Right lobe of liver (tissue), 6 donors: ENCODE measurements at regions not wholly inside any gene's neighbourhood (a gene's known extent, or its start where the extent isn't known, plus 50 kb on each side); places are given as distances from the start of the nearest gene placed in this dataset.

Experiments
- ATAC-seq, 4 donors: fragments of 200-7000 bp; cut with Tn5 transposase; one replicate each; pipeline ENCODE4 v1.9.1; 2020; ENCODE audit warnings: mild to moderate bottlenecking in 4 of 4, moderate library complexity in 4 of 4
- DNase-seq, 3 donors: peaks; one replicate each; pipeline ENCODE4 v3.0.0-alpha.2; 2020
- H3K27ac ChIP-seq, 3 donors: fragments of 200-600 bp; one replicate each; pipeline ENCODE4 v1.8.0; 2022
- H3K27me3 ChIP-seq, 2 donors: fragments of 200-600 bp; one replicate each; pipeline ENCODE4 v1.8.0; 2022
- H3K36me3 ChIP-seq, 4 donors: fragments of 200-600 bp; sonication (generic) in 1 of 4; one replicate each; pipeline versions ENCODE4 v1.5.1 to v1.8.0; 2017 to 2022; ENCODE audit warnings: control low read depth in 1 of 4
- H3K4me1 ChIP-seq, 4 donors: fragments of 200-600 bp; sonication (generic) in 1 of 4; one replicate each; pipeline versions ENCODE4 v1.5.1 to v1.8.0; 2017 to 2022; ENCODE audit warnings: control low read depth in 1 of 4
- H3K4me3 ChIP-seq, 3 donors: fragments of 200-600 bp; one replicate each; pipeline ENCODE4 v1.8.0; 2022
- H3K9me3 ChIP-seq, 4 donors: fragments of 200-600 bp; sonication (generic) in 1 of 4; one replicate each; pipeline versions ENCODE4 v1.5.1 to v1.8.0; 2017 to 2022; ENCODE audit warnings: control low read depth in 1 of 4
- CTCF ChIP-seq, 4 donors: fragments of 200-600 bp in 3 of 4; fragments of 450-650 bp in 1 of 4; IDR thresholded peaks; one replicate each; pipeline versions ENCODE4 v1.5.1 to v1.8.0; 2016 to 2022; ENCODE audit warnings: antibody characterized with exemption in 4 of 4, mild to moderate bottlenecking in 2 of 4
- POLR2A ChIP-seq: fragments of 450-650 bp; IDR thresholded peaks from one replicate; pipeline ENCODE4 v1.6.1; 2017; ENCODE audit warnings: antibody characterized with exemption, mild to moderate bottlenecking
- WGBS: methylation state at CpG from one replicate; pipeline ENCODE4 v1.1.6; 2018; ENCODE audit warnings: low coverage, low lambda C conversion rate; ENCODE audit not compliant: insufficient coverage; ENCODE audit errors: missing lambda C conversion rate; 5-methylcytosine and 5-hydroxymethylcytosine counted together
- intact Hi-C, 2 donors: fragments of 100-400 bp; cut with DNase I; formaldehyde crosslinking; loops; one replicate each; pipeline versions ENCODE4 v1.11.2 to v1.14.1; 2022
- donor health status: DM: no; HTN: yes; CAD: no.
- donor health status: DM: no; HTN: no; CAD: no.
- donor health status: DM: no; HTN: no; CAD: no.
- donor health status: DM: no; HTN: yes; CAD: no.
- donor health status: DM: no; HTN: yes; CAD: no.

GRCh38 chr7:53087274-53087673 lies 51.8 kb downstream of the POM121L12 start:
- Histone ChIP-seq H3K9me3 (no peaks in the 10 kb centered on the region), H3K4me3 (no peak overlapping the region), H3K27me3 (no peaks in the 10 kb centered on the region), H3K27ac (no peak overlapping the region), H3K36me3 (no peaks in the 10 kb centered on the region), H3K4me1 (no peaks in the 10 kb centered on the region)
- 100% methylated on average over 5 of the region's 17 CpGs for WGBS
- ATAC-seq (no peak), DNase-seq (no peak)
- intact Hi-C loops = no loop called here
- TF ChIP-seq POLR2A (no peak), CTCF (IDR thresholded peaks at IDR 0.05) (no peak)

- DNase-seq (no peak), ATAC-seq (no peak)
- TF ChIP-seq CTCF (IDR thresholded peaks at IDR 0.05) = no peak
- no peak for TF ChIP-seq POLR2A
- Histone ChIP-seq H3K9me3 (no peaks in the 10 kb centered on the region), H3K4me3 (no peak overlapping the region), H3K36me3 (no peaks in the 10 kb centered on the region), H3K4me1 (no peaks in the 10 kb centered on the region), H3K27ac (no peak overlapping the region), H3K27me3 (no peaks in the 10 kb centered on the region)
- intact Hi-C loops = no loop called here
- WGBS = 46% methylated on average over 3 of the region's 3 CpGs
These were observed 58.8 kb downstream of the POM121L12 start for GRCh38 chr7:53094191-53094590.

DNA sequence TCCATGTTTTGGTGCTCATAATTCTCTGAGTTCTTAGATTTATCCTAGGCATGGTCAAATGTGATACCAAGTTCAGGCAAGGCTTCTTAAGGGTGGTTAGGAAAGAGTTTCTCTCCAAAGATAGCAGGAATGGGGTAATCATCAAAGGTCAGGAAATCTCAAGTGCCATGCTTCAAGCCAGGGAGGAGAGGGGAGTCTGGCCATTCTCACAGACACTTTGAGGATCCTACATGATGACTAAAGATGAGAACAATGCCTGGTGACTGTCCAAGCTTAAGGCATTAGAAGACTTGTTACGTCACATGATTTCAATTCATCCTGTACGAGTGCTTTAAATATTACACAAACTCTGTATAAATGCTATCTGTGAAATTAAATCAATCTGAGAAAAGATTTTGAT lies 59.4 kb downstream of the POM121L12 start:
- Histone ChIP-seq H3K27me3 (no peaks in the 10 kb centered on the region), H3K27ac (no peak overlapping the region), H3K36me3 (no peaks in the 10 kb centered on the region), H3K4me1 (no peaks in the 10 kb centered on the region), H3K4me3 (no peak overlapping the region), H3K9me3 (no peaks in the 10 kb centered on the region)
- no peak for ATAC-seq
- DNase-seq = no peak
- WGBS = 51% methylated on average over 2 of the region's 2 CpGs
- intact Hi-C loops = no loop called here
- TF ChIP-seq CTCF (IDR thresholded peaks at IDR 0.05) (no peak), POLR2A (no peak)

GRCh38 chr7:53095731-53096501 lies 60.5 kb downstream of the POM121L12 start:
- Histone ChIP-seq H3K4me1 (no peaks in the 10 kb centered on the region), H3K4me3 (no peak overlapping the region), H3K27ac (no peak overlapping the region), H3K36me3 (no peaks in the 10 kb centered on the region), H3K9me3 (no peaks in the 10 kb centered on the region), H3K27me3 (no peaks in the 10 kb centered on the region)
- WGBS = 37% methylated on average over 3 of the region's 3 CpGs
- intact Hi-C loops = no loop called here
- ATAC-seq = peak in 1 of 4 donors; percentile 24
- no peak for TF ChIP-seq CTCF (IDR thresholded peaks at IDR 0.05)
- no peak for TF ChIP-seq POLR2A
- no peak for DNase-seq
